ENCODE measurements at regions not wholly inside any gene's neighbourhood (a gene's known extent, or its start where the extent isn't known, plus 50 kb on each side); places are given as distances from the start of the nearest gene placed in this dataset.

DNA sequence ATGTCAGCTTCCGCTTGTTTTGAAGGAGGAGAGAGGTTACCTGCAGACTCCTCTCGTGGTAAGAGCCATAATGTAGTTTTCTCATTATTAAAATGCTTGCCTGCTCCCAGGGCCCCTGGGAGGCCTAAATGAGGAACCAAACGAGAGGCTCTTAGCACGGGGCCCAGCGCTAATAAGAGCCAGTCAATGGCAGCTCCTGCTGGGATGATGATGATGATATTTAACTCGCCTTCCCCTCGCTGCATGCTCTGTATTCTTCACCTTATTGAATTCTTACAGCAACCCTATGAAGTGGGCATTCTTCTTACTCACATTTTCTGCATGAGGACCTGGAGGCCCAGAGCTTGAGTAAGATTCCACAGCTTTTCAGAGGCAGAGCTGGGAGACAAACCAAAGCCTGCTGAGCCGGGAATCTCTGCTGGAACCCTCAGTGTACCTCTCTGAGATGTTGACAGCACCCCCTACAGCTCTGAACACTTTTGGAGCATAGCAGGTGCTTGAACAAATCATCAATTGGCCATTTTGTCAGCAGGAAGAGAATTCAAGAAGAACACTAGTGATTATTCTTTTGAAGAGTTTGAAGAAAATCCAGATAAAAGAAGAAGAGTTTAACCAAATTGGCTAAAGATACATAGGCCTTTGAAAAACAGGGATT lies 93.1 kb upstream of the HABP2 start:
- WGBS, 2 donors (ENCODE audit: low coverage in 1 of 2), result 82 to 90% methylated on average over 8 of the region's 8 CpGs
- no peak for DNase-seq
- TF ChIP-seq EP300 (IDR thresholded peaks at IDR 0.05; ENCODE audit: low read depth), result no peak
- no peak for TF ChIP-seq POLR2A (IDR thresholded peaks at IDR 0.05)
- TF ChIP-seq POLR2AphosphoS5 (IDR thresholded peaks at IDR 0.05), result no peak
- TF ChIP-seq, protein P1, sequence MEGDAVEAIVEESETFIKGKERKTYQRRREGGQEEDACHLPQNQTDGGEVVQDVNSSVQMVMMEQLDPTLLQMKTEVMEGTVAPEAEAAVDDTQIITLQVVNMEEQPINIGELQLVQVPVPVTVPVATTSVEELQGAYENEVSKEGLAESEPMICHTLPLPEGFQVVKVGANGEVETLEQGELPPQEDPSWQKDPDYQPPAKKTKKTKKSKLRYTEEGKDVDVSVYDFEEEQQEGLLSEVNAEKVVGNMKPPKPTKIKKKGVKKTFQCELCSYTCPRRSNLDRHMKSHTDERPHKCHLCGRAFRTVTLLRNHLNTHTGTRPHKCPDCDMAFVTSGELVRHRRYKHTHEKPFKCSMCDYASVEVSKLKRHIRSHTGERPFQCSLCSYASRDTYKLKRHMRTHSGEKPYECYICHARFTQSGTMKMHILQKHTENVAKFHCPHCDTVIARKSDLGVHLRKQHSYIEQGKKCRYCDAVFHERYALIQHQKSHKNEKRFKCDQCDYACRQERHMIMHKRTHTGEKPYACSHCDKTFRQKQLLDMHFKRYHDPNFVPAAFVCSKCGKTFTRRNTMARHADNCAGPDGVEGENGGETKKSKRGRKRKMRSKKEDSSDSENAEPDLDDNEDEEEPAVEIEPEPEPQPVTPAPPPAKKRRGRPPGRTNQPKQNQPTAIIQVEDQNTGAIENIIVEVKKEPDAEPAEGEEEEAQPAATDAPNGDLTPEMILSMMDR (IDR thresholded peaks at IDR 0.05), result no peak

DNA sequence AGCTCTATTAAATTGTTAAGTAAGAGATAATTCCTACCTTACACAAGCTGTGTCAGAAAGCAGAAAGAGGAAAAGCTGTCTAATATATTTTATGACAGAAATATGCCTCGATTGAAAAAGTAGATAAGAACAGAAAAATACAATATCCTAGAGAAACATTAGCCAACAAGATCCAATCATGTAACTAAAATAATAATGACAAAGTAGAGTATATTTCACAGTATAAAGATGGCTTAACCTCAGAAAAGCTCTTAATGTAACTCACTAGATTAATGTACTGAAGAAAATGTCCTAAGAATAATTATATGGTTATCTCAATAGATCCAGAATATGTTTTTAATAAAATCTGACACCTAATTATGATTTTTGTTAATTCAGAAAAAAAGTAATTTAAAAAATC lies 89.8 kb upstream of the HABP2 start:
- no peaks in the 10 kb centered on the region for H3K36me3 ChIP-seq
- in situ Hi-C loops (cut with MboI; ENCODE audit: low pct_ligation_motif_present in 1 of 4, low pct_unique_long_range_greater_than_20kb in 1 of 4, low sequenced_read_pairs in 3 of 4) (no loop called here), intact Hi-C loops (cut with DNase I; ENCODE audit: low total_unique reads) (no loop called here)
- peaks cover 0 to 7% (median 0%) of the 10 kb centered on the region in 4 donors for H3K4me1 ChIP-seq
- H3K27ac ChIP-seq, result no peak overlapping the region
- no peak overlapping the region for H3K4me3 ChIP-seq
- DNase-seq, result no peak
- TF ChIP-seq, protein P1 (IDR thresholded peaks at IDR 0.05), result no peak
- no peak for TF ChIP-seq EP300 (IDR thresholded peaks at IDR 0.05; ENCODE audit: low read depth)
- TF ChIP-seq POLR2A (IDR thresholded peaks at IDR 0.05), result no peak
- no peak for TF ChIP-seq POLR2AphosphoS5 (IDR thresholded peaks at IDR 0.05)
- H3K27me3 ChIP-seq, result peaks cover 6% of the 10 kb centered on the region
- H3K9me3 ChIP-seq, result no peaks in the 10 kb centered on the region
- 11 to 48% methylated on average over 1 of the region's 1 CpG for WGBS, 2 donors (ENCODE audit: low coverage in 1 of 2)

More for the DNA sequence above, 93.1 kb upstream of the HABP2 start:
- peaks cover 6% of the 10 kb centered on the region for H3K27me3 ChIP-seq
- no peaks in the 10 kb centered on the region for H3K9me3 ChIP-seq
- no peak overlapping the region for H3K4me3 ChIP-seq
- intact Hi-C loops (cut with DNase I; ENCODE audit: low total_unique reads), result no loop called here
- no peaks in the 10 kb centered on the region for H3K36me3 ChIP-seq
- peaks cover 0 to 7% (median under 1%) of the 10 kb centered on the region in 4 donors for H3K4me1 ChIP-seq
- in situ Hi-C loops (cut with MboI; ENCODE audit: low pct_ligation_motif_present in 1 of 4, low pct_unique_long_range_greater_than_20kb in 1 of 4, low sequenced_read_pairs in 3 of 4), result no loop called here
- no peak overlapping the region for H3K27ac ChIP-seq

DNA sequence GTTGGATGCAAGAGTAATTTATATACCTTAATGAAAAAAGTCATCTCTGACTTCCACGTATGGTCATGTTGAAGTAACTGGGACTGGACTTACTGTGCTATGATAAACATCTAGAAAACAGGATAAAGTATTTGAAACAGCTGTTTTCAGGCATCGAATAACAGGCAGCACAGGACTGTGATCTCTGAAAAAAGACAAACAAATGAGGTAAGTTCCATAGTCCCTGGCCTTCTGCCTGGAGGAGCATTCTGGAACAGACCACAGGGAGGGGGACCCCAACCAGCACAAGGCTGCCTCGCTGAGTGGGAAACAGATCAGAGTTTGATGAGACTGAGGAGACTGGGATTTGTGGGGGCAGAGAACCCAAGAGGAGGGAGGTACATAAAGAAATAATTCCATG lies 89.1 kb upstream of the HABP2 start:
- Histone ChIP-seq H3K4me3 (no peak overlapping the region), H3K27me3 (peaks cover 6% of the 10 kb centered on the region), H3K27ac (no peak overlapping the region), H3K4me1 (peaks cover 0 to 7% (median 0%) of the 10 kb centered on the region in 4 donors), H3K9me3 (no peaks in the 10 kb centered on the region), H3K36me3 (no peaks in the 10 kb centered on the region)
- in situ Hi-C loops (cut with MboI; ENCODE audit: low pct_ligation_motif_present in 1 of 4, low pct_unique_long_range_greater_than_20kb in 1 of 4, low sequenced_read_pairs in 3 of 4) (no loop called here), intact Hi-C loops (cut with DNase I; ENCODE audit: low total_unique reads) (no loop called here)
- WGBS, 2 donors (ENCODE audit: low coverage in 1 of 2), result 22 to 44% methylated on average over 2 to 3 of the region's 3 CpGs
- no peak for DNase-seq
- no peak for TF ChIP-seq POLR2A (IDR thresholded peaks at IDR 0.05)
- TF ChIP-seq, protein P1 (IDR thresholded peaks at IDR 0.05), result no peak
- no peak for TF ChIP-seq POLR2AphosphoS5 (IDR thresholded peaks at IDR 0.05)
- no peak for TF ChIP-seq EP300 (IDR thresholded peaks at IDR 0.05; ENCODE audit: low read depth)

DNA sequence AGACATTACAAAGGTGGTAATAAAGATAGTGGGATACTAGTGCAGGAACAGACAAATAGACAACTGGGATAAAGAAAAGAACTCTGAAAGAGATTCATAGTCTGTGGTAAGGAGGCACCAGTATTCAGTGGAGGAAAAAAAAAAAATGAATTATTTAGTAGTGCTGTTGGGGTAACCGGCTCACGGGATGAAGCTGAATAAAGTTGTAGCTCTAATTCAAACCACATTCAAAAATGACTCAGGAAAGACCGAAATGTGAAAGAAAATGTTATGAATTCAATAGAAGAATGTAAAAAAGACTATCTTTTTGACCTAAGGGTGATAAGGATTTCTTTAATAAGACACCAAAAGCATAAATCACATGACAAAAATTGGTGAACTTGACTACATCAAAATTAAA lies 83.1 kb upstream of the HABP2 start:
- in situ Hi-C loops (cut with MboI; ENCODE audit: low pct_ligation_motif_present in 1 of 4, low pct_unique_long_range_greater_than_20kb in 1 of 4, low sequenced_read_pairs in 3 of 4) (no loop called here), intact Hi-C loops (cut with DNase I; ENCODE audit: low total_unique reads) (no loop called here)
- Histone ChIP-seq H3K4me1 (peaks cover 0 to 3% (median 0%) of the 10 kb centered on the region in 4 donors), H3K36me3 (no peaks in the 10 kb centered on the region), H3K27me3 (no peaks in the 10 kb centered on the region), H3K9me3 (no peaks in the 10 kb centered on the region), H3K27ac (no peak overlapping the region), H3K4me3 (no peak overlapping the region)
- TF ChIP-seq POLR2A (IDR thresholded peaks at IDR 0.05) (no peak), POLR2AphosphoS5 (IDR thresholded peaks at IDR 0.05) (no peak), EP300 (IDR thresholded peaks at IDR 0.05; ENCODE audit: low read depth) (no peak)
- TF ChIP-seq, protein P1 (IDR thresholded peaks at IDR 0.05), result no peak
- DNase-seq, result no peak
- 91 to 92% methylated on average over 3 of the region's 3 CpGs for WGBS, 2 donors (ENCODE audit: low coverage in 1 of 2)
